ENCODE measurements at regions not wholly inside any gene's neighbourhood (a gene's known extent, or its start where the extent isn't known, plus 50 kb on each side); places are given as distances from the start of the nearest gene placed in this dataset.

GRCh38 chr6:21648475-21649050, 55.0 kb downstream of the SOX4 start:
- DNase-seq (ENCODE audit: low read depth), result no peak

- DNase-seq (ENCODE audit: low read depth), result no peak
Observed at GRCh38 chr6:21653323-21653722, 59.8 kb downstream of the SOX4 start.

GRCh38 chr6:21653905-21654304, 60.4 kb downstream of the SOX4 start:
- DNase-seq (ENCODE audit: low read depth), result no peak

- no peak for DNase-seq (ENCODE audit: low read depth)
Observed at GRCh38 chr6:21654361-21654760, 60.8 kb downstream of the SOX4 start.

- no peak for DNase-seq (ENCODE audit: low read depth)
Observed at GRCh38 chr6:21663966-21664313, 70.4 kb downstream of the SOX4 start.

GRCh38 chr6:21664314-21665109, 71.0 kb downstream of the SOX4 start:
- no peak for DNase-seq (ENCODE audit: low read depth)

- no peak for DNase-seq (ENCODE audit: low read depth)
Observed at GRCh38 chr6:21665110-21665391, 71.5 kb downstream of the SOX4 start.

GRCh38 chr6:21665392-21666200, 72.0 kb downstream of the SOX4 start:
- DNase-seq (ENCODE audit: low read depth), result no peak

- no peak for DNase-seq (ENCODE audit: low read depth)
Observed at GRCh38 chr6:21666201-21666691, 72.7 kb downstream of the SOX4 start.

GRCh38 chr6:21666853-21667681, 73.5 kb downstream of the SOX4 start:
- DNase-seq (ENCODE audit: low read depth), result no peak

GRCh38 chr6:21668795-21669194, 75.2 kb downstream of the SOX4 start:
- DNase-seq (ENCODE audit: low read depth), result no peak

GRCh38 chr6:21676769-21677168, 83.2 kb downstream of the SOX4 start:
- no peak for DNase-seq (ENCODE audit: low read depth)

GRCh38 chr6:21678990-21679389, 85.4 kb downstream of the SOX4 start:
- peak; percentile 83 for DNase-seq (ENCODE audit: low read depth)

- DNase-seq (ENCODE audit: low read depth), result peak; percentile 73
Observed at GRCh38 chr6:21679761-21680265, 86.3 kb downstream of the SOX4 start.

GRCh38 chr6:21680611-21681010, 87.1 kb downstream of the SOX4 start:
- DNase-seq (ENCODE audit: low read depth), result no peak

- DNase-seq (ENCODE audit: low read depth), result no peak
Observed at GRCh38 chr6:21690489-21690888, 96.9 kb downstream of the SOX4 start.

GRCh38 chr6:21691685-21692346, 98.3 kb downstream of the SOX4 start:
- no peak for DNase-seq (ENCODE audit: low read depth)

GRCh38 chr6:21692721-21693120, 99.2 kb downstream of the SOX4 start:
- no peak for DNase-seq (ENCODE audit: low read depth)

GRCh38 chr6:21694168-21694567, 100.6 kb downstream of the SOX4 start:
- DNase-seq (ENCODE audit: low read depth), result no peak

GRCh38 chr6:21707524-21708319, 114.2 kb downstream of the SOX4 start:
- DNase-seq (ENCODE audit: low read depth), result no peak

- DNase-seq (ENCODE audit: low read depth), result no peak
Observed at GRCh38 chr6:21708320-21708580, 114.7 kb downstream of the SOX4 start.

Measured in HS-27A (cell line).